Spinal cord (tissue), 9 donors: ENCODE measurements at regions not wholly inside any gene's neighbourhood (a gene's known extent, or its start where the extent isn't known, plus 50 kb on each side); places are given as distances from the start of the nearest gene placed in this dataset.

Experiments used
- DNase-seq, 6 donors: peaks; one replicate each; pipeline versions ENCODE4 v3.0.0 to v3.0.0-alpha.2; 2013 to 2015; ENCODE audit warnings: low spot score in 6 of 6, low read depth in 4 of 6
- H3K27ac ChIP-seq: one replicate; pipeline ENCODE4 v1.5.1; 2013; ENCODE audit warnings: low read depth, low read length, control low read depth
- H3K27me3 ChIP-seq: one replicate; pipeline ENCODE4 v1.6.1; 2013; ENCODE audit warnings: low read length; ENCODE audit not compliant: control insufficient read depth, insufficient read depth
- H3K36me3 ChIP-seq: one replicate; pipeline ENCODE4 v1.6.1; 2013; ENCODE audit warnings: low read length; ENCODE audit not compliant: control insufficient read depth, insufficient read depth
- H3K4me1 ChIP-seq: one replicate; pipeline ENCODE4 v1.6.1; 2013; ENCODE audit warnings: low read length; ENCODE audit not compliant: control insufficient read depth, insufficient read depth
- H3K4me3 ChIP-seq: one replicate; pipeline ENCODE4 v1.5.1; 2013; ENCODE audit warnings: low read depth, low read length, control low read depth
- H3K9me3 ChIP-seq: one replicate; pipeline ENCODE4 v1.6.1; 2013; ENCODE audit warnings: low read length; ENCODE audit not compliant: control insufficient read depth, insufficient read depth
- WGBS: methylation state at CpG from one replicate; pipeline ENCODE4 v1.1.5; 2013; ENCODE audit warnings: missing lambda C conversion rate; ENCODE audit not compliant: insufficient coverage; 5-methylcytosine and 5-hydroxymethylcytosine counted together
- donor health status: healthy.

GRCh38 chr5:103358305-103358995, 99.9 kb downstream of the MACIR start:
- Histone ChIP-seq H3K9me3 (no peaks in the 10 kb centered on the region), H3K4me3 (no peak overlapping the region), H3K27me3 (no peaks in the 10 kb centered on the region), H3K27ac (no peak overlapping the region), H3K36me3 (no peaks in the 10 kb centered on the region), H3K4me1 (no peaks in the 10 kb centered on the region)
- DNase-seq, result peak in 1 of 6 donors; percentile 39
- WGBS, result no CpG with 5 or more reads among the region's 6 CpGs

GRCh38 chr5:103357636-103358035, 99.1 kb downstream of the MACIR start:
- H3K27me3 ChIP-seq, result no peaks in the 10 kb centered on the region

GRCh38 chr5:103356350-103357091, 98.0 kb downstream of the MACIR start:
- no peaks in the 10 kb centered on the region for H3K4me1 ChIP-seq
- WGBS, result no CpG with 5 or more reads among the region's 3 CpGs
- no peaks in the 10 kb centered on the region for H3K27me3 ChIP-seq
- no peak for DNase-seq
- no peaks in the 10 kb centered on the region for H3K36me3 ChIP-seq
- H3K4me3 ChIP-seq, result no peak overlapping the region
- no peak overlapping the region for H3K27ac ChIP-seq
- H3K9me3 ChIP-seq, result no peaks in the 10 kb centered on the region

More at GRCh38 chr5:103357636-103358035, 99.1 kb downstream of the MACIR start:
- Histone ChIP-seq H3K4me1 (no peaks in the 10 kb centered on the region), H3K27ac (no peak overlapping the region), H3K36me3 (no peaks in the 10 kb centered on the region), H3K9me3 (no peaks in the 10 kb centered on the region), H3K4me3 (no peak overlapping the region)
- WGBS, result no CpG with 5 or more reads among the region's 3 CpGs
- DNase-seq, result no peak

DNA sequence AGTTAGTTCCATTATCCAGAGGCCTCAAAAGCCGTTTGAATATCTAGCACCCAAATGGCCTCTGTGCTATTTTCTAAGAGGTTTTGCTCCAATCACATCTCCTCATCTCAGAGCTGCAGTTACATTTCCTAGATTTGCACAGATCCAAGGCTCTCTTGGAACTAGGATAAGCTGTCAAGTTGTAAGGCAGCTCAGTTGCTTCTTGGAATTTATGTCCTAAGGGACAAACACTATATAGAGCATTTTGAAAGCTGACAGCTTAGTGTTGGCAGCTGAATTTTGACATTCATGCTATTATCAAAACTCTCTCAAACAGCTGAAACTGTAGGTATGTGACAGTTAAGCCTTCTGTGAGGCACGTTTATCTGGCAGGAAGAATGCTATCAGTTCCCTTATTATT, 97.0 kb downstream of the MACIR start:
- no peaks in the 10 kb centered on the region for H3K36me3 ChIP-seq
- WGBS, result no CpG with 5 or more reads among the region's 2 CpGs
- H3K4me3 ChIP-seq, result no peak overlapping the region
- H3K27ac ChIP-seq, result no peak overlapping the region
- peak in 1 of 6 donors; percentile 20 for DNase-seq
- no peaks in the 10 kb centered on the region for H3K27me3 ChIP-seq
- no peaks in the 10 kb centered on the region for H3K4me1 ChIP-seq
- H3K9me3 ChIP-seq, result no peaks in the 10 kb centered on the region

DNA sequence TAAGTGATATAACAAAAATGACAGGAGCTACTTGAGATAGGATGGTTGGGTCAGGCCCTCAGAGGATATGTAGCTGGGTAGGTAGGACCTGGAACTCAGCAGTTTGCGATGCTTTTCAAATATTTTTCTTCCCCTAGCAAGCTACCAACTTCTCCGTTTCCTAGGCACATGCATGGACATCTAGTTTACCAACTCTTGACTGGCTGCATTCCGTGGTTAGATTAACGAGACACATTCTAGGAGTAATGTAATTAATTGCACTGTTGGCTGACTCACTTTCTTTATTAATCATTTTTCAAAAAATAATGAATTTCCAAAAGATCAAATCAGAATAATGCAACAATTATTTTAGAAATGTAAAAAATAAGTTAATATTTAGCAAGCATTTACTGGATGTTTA, 95.9 kb downstream of the MACIR start:
- no peak overlapping the region for H3K27ac ChIP-seq
- WGBS, result no CpG with 5 or more reads among the region's 4 CpGs
- H3K9me3 ChIP-seq, result no peaks in the 10 kb centered on the region
- no peaks in the 10 kb centered on the region for H3K27me3 ChIP-seq
- H3K4me3 ChIP-seq, result no peak overlapping the region
- no peak for DNase-seq
- no peaks in the 10 kb centered on the region for H3K4me1 ChIP-seq
- H3K36me3 ChIP-seq, result no peaks in the 10 kb centered on the region

GRCh38 chr5:103353581-103353980, 95.0 kb downstream of the MACIR start:
- H3K27me3 ChIP-seq, result no peaks in the 10 kb centered on the region
- H3K4me1 ChIP-seq, result no peaks in the 10 kb centered on the region
- no peak for DNase-seq
- H3K36me3 ChIP-seq, result no peaks in the 10 kb centered on the region
- no peaks in the 10 kb centered on the region for H3K9me3 ChIP-seq
- H3K27ac ChIP-seq, result no peak overlapping the region
- H3K4me3 ChIP-seq, result no peak overlapping the region
- WGBS, result no CpG with 5 or more reads among the region's 1 CpG

GRCh38 chr5:103347716-103348423, 89.3 kb downstream of the MACIR start:
- DNase-seq, result no peak
- H3K36me3 ChIP-seq, result no peaks in the 10 kb centered on the region
- no peak overlapping the region for H3K27ac ChIP-seq
- no peak overlapping the region for H3K4me3 ChIP-seq
- H3K4me1 ChIP-seq, result no peaks in the 10 kb centered on the region
- WGBS, result 80% methylated on average over 3 of the region's 4 CpGs
- no peaks in the 10 kb centered on the region for H3K9me3 ChIP-seq
- H3K27me3 ChIP-seq, result no peaks in the 10 kb centered on the region

GRCh38 chr5:103346162-103346748, 87.7 kb downstream of the MACIR start:
- no peaks in the 10 kb centered on the region for H3K36me3 ChIP-seq
- no peak overlapping the region for H3K4me3 ChIP-seq
- no peaks in the 10 kb centered on the region for H3K4me1 ChIP-seq
- H3K27me3 ChIP-seq, result no peaks in the 10 kb centered on the region
- no peaks in the 10 kb centered on the region for H3K9me3 ChIP-seq
- WGBS, result 68% methylated on average over 8 of the region's 11 CpGs
- H3K27ac ChIP-seq, result no peak overlapping the region
- no peak for DNase-seq

DNA sequence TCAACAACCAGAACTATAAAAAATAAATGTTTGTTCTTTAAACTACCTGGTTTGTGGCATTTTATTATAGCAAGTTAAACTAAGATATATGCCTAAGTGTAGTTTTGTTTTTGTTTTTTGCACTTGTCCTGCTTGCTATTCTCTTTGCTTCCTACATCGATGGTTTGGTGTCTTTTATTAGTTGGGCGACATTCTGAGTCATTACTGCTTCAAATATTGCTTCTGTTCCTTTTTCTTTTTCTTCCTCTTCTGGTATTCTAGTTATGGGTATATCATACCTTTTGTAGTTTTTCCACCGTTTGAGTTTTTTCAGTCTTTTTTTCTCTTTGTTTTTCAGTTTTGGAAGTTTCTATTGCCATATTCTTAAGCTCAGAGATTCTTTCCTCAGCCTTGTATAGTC, 86.9 kb downstream of the MACIR start:
- Histone ChIP-seq H3K27me3 (no peaks in the 10 kb centered on the region), H3K9me3 (no peaks in the 10 kb centered on the region), H3K4me1 (no peaks in the 10 kb centered on the region), H3K4me3 (no peak overlapping the region), H3K27ac (no peak overlapping the region), H3K36me3 (no peaks in the 10 kb centered on the region)
- no CpG with 5 or more reads among the region's 3 CpGs for WGBS
- DNase-seq, result no peak
